Stimulated activated CD4-positive, alpha-beta T cell treated with anti-CD3 and anti-CD28 coated beads, Interleukin-15, amount 100 ng/mL, for 48 hours (primary cell): ENCODE measurements at regions not wholly inside any gene's neighbourhood (a gene's known extent, or its start where the extent isn't known, plus 50 kb on each side); places are given as distances from the start of the nearest gene placed in this dataset.
A peak's percentile ranks its signal among the peaks of the same experiment; 100 is the strongest.

Source experiments
- DNase-seq, 2 donors: peaks; one replicate each; pipeline ENCODE4 v3.0.0-alpha.2; 2020; ENCODE audit warnings: low read depth in 2 of 2

DNA sequence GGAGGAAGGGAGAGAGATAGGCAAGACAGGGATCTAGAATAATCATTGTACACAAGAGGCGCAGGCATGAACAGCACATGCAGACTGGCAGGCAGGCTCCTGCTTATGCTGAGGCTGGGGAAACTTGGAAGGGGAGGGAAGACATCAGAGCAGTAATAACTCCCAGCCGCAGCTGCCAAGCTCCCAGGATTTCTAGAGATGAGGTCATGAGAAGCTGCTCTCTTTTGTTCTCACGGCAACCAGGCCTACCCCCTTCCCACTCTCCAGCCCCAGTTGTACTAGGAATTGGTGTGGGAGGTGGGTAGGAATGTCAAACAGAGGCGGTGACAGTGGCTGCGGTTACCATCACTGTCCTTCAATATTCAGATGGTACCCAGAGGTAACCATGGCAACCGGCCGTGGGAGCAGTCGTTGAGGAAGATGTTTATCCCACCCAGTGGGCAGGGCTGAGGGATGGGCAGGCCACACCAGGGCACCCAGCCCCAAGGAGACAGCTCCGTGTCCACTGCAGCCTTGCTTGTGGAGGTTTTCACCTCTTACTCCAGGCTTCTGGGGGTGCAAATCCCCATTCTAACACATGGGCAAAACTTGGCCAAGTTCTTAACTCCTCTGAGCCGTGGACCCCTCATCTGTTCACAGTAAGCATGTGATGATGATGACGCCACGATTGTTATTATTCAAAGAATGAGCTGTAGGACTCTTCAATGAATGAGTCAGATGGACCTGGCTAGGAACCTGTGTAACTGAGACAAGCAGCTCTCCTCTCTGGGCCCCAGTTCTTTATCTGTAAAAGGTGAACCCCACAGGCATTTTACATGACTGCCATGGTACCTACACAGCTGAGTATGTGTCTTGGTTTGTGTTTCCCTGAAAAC lies 360.8 kb upstream of the PROK2 start:
- DNase-seq, result no peak

DNA sequence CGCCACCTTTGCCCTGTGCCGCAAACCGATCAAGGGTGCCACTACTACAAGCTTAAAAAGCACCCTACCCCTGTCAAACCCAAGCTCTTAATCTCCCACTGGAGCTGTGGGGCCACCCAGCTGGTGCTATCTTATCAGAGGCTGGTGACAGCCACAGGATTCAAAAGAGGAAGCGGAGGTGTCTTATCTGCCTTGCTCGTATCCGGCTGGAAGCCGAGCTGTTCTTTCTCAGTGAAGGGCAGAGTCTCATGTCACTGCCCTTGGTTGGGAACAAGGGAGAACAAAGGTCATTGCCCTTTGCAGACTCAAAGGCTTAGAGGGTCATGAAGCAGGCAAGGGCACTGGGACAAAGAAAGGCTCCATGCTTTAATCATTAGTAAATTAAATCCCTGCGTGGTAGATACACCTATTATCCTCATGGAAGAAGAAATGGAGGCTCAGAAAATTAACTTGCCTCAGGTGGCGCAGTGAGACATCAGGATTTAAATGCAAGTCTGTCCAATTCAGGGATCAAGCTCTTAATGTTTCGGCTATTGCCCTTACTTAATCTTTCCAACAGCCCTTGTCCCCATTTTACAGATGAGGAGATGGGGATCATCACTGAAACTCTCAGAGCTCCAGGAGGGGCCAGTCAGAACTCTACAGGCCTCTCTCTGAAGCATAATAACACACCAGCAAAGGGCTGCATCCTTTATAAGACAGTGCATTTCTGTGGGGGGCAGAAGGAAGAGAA lies 360.0 kb upstream of the PROK2 start:
- no peak for DNase-seq

DNA sequence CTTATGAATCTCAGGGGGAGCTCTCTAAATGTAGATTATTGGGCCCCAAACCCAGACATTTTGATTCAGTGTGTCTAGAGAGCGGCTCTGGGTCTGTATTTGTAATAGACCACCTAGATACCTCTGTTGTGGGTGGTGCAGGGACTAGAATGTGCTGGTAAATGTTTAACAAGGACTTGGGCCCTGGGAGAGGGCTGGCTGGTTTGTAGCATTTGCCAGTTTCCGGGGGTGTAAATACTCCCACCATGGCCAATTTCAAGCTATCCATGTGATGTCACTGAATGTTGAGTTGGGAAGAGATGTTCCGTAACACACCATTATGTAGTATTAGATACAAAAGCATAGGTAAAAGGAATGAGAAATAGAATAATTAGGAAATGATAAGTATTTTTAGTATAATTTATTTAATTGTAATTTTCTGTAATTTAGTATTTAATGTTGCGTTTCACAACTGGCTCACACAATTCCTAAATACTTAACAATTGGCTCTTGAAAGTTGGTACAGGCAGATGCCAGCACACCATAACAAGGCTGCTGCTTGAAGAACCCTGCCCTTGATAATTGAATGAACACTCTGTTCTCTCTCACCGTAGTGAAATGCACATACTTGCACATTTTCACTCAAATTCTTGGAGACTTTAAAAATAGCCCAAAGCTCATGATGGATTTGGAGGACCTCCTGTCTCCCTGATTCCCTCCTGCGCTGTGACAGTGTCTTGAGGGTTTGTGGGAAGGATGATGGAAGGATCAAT lies 359.2 kb upstream of the PROK2 start:
- DNase-seq, result no peak

- DNase-seq, result no peak
Observed at GRCh38 chr3:72143322-72143721, 358.4 kb upstream of the PROK2 start.

- DNase-seq, result no peak
Observed at GRCh38 chr3:72142028-72142427, 357.1 kb upstream of the PROK2 start.

DNA sequence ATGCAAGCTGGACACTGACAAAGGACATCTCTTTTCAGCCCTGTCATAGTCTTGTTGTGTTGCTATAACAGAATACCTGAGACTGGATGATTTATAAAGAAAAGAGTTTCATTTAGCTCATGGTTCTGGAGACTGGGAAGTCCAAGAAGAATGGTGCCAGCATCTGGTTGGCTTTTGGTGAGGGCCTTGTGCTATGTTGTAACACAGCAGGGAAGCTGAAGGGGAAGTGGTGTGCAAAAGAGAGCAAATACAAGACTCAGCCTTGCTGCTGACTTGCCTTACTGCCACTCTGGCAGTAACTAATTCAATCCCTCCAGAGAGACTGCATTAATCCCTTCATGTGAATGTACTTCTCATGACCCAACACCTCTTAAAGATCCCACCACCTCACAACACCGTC lies 356.3 kb upstream of the PROK2 start:
- no peak for DNase-seq

DNA sequence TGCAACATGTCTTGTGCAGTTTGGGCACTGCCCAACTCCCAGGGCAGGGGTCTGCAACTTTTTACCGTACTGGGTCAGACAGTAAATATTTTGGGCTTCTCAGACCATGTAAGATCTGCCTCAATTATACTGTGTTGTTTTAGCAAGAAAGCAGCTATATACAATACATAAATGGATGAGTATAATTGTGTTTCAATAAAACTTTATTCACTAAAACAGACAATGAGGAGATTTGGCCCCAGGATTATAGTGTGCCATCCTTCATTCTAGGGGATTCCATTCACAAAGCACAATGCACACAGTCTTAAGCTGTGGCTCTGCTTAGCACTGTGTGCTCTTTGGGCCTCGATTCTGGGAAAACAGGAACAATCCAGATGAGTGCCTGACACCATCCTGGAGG lies 354.4 kb upstream of the PROK2 start:
- DNase-seq, result no peak

DNA sequence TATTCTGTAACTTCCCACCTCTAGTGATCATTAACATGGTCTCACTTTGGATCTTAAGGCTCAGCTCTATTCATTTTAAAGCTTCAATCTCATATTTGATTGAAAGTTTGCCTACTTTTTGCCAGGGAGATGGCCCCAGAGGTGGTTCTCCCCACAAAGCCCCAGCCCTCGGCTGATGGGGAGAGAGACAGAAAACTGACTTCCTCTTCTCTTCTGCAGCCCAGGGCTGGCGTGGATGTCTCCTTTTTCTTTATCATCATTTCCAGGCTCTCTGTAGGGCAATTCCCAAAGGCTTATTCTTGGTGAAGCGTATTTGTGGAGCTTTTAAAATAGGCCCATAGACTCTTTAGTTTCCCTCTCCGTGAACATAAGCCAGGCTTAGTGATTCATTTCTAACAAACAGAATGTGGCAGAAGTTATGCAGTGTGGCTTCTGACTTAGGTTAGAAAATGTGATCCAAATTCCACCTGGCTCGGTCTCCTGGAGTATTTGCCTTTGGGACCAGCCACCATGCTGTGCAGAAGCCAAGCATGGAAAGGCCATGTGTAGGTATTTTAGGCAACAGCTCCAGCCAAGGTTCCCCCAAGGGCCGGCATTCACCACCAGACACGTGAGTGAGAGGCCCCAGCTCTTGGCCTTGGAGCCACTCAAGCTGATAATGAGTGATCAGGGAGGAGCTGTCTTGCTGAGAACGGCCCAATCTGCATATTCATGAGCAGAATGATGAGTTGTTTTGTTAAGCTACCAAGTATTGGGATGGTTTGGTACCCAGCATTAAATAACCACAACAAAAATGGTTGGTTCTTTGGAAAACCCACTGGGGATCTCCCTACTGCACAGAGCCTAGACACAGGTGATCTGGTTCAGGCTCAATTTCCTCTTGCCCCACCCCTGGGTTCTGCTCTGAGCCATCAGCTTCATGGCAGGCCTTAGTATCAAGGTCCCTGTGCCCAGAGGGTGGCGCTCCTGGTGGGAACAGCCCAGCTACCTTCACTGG lies 353.2 kb upstream of the PROK2 start:
- DNase-seq, result peak; percentile 34 to 41

GRCh38 chr3:72135636-72136035 lies 350.7 kb upstream of the PROK2 start:
- DNase-seq, result no peak

- DNase-seq, result no peak
Observed at GRCh38 chr3:72134989-72135451, 350.1 kb upstream of the PROK2 start.

DNA sequence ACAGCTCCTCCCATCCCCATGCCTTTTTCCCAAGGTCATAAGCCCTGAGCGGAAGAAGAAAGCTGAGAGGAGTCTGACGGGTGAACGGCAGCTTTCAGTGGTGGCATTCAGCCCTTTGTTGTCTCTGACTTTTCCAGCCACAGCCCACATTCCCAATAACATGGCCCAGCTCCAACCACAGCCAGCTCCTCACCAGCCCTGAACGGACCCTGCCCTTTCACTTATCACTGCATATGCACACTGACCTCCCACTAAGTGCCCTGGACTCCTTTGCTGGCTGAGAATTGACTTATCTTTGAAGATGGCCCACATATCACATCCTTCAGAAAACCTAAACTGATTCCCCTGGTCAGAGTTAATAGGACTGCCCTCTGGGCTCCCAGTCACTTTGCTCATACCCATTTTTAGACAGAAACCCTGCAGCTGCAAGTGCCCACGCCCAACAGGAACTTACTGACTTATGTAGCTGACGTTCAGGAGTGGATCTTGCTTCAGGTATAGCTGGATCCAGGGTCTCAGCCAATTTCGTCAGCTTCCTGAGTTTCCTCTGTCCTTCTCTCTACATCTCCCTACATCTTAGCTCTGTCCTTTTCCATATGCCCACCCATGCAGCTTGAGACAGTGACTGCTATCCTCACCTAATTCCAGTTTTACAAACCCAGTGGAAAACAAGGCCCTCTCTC lies 348.5 kb upstream of the PROK2 start:
- DNase-seq, result no peak

DNA sequence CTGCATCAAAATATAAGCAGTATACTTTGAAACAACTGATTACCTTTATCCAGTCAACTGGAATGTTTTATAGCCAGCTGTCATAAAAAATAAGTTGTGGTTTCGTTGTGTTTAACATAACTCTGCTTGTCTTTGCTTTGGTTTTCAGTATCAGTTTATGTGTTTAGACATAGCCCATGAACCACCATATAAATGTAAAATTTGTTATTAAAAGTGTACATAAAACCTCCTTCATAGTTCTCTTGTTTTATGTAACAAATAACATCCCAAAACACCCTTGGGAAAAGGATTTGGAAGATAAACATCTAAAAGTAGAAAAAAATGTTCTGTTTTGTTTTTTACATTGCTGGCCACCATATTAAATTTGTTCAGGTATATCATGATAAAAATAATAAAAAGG lies 347.0 kb upstream of the PROK2 start:
- DNase-seq, result no peak

- DNase-seq, result no peak
Observed at GRCh38 chr3:72130565-72130964, 345.6 kb upstream of the PROK2 start.

- DNase-seq, result no peak
Observed at GRCh38 chr3:72129501-72130094, 344.6 kb upstream of the PROK2 start.

DNA sequence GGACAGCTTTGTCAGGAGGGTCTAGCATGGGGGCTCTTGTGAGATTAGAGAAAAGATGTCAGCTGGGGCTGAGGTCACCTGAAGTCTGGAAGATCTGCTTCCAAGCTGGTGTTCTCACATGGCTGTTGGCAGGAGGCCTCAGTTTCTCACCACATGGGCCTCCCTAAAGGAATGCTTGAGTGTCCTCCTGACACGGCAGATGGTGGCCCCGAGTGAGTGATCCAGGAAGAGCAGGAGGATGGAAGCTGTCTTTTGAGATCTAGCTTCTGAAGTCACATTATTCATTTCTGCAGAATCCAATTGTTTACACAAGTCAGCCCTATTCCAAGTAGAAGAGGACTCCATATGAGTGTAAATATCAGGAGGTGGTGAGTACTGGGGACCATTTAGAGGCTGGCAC lies 344.0 kb upstream of the PROK2 start:
- DNase-seq, result no peak

- DNase-seq, result no peak
Observed at GRCh38 chr3:72127844-72128243, 342.9 kb upstream of the PROK2 start.

DNA sequence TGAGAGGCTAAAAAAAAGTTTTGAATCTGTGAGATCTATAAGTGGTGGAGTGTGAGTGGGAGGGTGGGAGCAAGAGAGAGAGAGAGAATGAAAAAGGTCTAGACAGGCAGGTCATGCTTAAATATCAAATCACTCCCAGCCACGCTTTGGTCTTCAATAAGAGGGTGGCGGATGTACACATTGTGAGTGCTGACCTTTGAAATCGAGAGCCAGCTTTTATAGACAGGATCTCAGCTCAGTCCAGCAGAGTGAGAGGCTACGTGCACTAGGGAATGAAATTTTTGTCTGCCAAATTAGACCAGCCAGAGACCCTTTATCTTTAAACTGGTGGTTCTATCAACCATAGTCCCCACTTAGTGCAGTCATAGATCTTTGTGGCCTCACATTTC lies 342.3 kb upstream of the PROK2 start:
- DNase-seq, result no peak

DNA sequence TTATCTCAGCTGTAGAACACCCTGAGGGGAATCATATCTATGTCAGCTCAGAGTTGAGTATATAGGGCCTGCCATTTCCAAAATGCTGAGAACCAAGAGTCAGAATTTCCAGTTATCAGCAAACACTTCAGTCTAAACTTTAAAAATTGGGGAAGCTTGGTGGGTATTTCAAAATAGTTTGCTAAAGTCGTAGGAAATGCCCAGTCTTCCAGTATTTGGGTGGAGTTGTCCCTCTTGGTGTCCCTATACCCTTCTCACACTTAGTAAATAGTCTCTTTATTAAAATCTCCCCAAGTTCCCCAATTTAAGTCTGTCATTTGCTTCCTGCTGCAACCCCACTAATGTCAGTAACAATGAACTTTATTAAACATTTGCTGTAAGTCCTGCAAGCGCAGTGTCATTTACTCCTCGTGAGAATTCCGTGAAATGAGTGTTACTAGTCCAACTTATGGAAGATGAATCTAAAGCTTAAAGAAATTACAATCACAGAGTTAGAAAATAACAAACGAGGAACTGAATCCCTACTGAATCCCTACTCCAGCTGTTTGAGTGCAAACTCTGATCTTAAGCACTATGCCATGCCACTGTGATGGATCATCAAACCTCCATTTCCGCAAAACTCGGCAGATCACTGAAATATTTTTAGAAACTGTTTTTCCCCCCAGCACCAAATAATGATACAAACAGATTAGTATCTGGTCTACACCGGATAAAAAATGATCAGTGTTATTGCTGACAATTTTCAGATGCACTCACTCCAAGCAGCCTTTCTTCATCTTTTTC lies 341.7 kb upstream of the PROK2 start:
- DNase-seq, result no peak

DNA sequence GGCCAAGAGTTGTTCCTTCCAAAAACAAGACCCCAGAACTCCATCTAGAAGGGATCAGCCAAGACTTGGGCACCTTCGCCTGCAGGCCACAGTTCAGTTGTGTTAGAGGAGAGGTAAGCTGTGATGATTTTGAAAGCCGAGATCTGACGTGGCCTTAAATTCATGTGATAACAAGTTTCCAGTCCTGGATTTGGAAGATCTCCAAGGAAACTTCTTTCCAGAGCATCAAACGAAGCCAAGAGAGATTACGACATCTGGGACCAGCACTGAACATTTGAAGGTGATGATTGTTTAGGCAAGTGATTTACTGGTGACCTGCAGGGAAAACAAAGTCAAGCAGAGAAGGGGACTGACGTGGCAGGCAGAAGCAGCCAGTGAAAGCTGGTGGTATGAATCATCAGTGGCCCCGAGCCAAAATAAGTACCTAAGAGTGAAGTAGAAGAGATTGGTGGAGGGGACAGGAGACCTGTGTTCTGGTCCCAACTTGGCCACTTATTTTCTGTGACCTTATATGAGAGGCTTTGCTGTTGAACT lies 339.0 kb upstream of the PROK2 start:
- peak in 1 of 2 donors; percentile 20 for DNase-seq
